ENCODE measurements at regions not wholly inside any gene's neighbourhood (a gene's known extent, or its start where the extent isn't known, plus 50 kb on each side); places are given as distances from the start of the nearest gene placed in this dataset.

DNA sequence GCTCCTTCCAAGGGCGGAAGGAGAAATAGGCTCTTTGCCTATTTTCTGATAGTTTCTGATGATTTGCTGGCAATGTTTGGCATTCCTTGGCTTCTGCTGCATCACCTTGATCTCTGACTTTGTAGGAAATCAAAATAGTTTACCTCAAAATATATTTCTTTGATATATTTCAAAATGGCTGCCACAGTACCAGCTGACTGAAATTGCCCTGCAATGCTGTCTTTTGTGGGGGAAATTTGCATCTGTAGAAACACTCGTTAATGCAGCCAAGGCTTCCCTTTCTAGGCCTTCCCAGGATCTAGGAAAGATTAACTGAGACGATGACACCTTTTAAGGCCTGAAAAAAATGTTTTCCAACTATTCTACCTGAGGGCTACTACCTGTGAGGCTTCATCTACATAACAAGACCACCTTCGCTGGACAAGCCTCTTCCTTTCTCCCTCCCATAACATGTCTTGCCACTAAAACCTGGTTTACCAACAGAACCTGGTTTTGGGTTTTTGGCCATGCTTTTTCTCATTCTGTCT, 212.8 kb upstream of the SSTR1 start:
- Mint-ChIP-seq H3K9me3 (peaks cover 4% of the 10 kb centered on the region), H3K4me1 (ENCODE audit: unreplicated experiment) (no peaks in the 10 kb centered on the region), H3K27me3 (no peaks in the 10 kb centered on the region), H3K4me3 (no peak overlapping the region), H3K27ac (no peak overlapping the region), H3K36me3 (no peaks in the 10 kb centered on the region)
- no peak for DNase-seq (ENCODE audit: extremely low spot score, unreplicated experiment)
- TF ChIP-seq, protein P1, sequence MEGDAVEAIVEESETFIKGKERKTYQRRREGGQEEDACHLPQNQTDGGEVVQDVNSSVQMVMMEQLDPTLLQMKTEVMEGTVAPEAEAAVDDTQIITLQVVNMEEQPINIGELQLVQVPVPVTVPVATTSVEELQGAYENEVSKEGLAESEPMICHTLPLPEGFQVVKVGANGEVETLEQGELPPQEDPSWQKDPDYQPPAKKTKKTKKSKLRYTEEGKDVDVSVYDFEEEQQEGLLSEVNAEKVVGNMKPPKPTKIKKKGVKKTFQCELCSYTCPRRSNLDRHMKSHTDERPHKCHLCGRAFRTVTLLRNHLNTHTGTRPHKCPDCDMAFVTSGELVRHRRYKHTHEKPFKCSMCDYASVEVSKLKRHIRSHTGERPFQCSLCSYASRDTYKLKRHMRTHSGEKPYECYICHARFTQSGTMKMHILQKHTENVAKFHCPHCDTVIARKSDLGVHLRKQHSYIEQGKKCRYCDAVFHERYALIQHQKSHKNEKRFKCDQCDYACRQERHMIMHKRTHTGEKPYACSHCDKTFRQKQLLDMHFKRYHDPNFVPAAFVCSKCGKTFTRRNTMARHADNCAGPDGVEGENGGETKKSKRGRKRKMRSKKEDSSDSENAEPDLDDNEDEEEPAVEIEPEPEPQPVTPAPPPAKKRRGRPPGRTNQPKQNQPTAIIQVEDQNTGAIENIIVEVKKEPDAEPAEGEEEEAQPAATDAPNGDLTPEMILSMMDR (conservative IDR thresholded peaks at IDR 0.05) = no peak

DNA sequence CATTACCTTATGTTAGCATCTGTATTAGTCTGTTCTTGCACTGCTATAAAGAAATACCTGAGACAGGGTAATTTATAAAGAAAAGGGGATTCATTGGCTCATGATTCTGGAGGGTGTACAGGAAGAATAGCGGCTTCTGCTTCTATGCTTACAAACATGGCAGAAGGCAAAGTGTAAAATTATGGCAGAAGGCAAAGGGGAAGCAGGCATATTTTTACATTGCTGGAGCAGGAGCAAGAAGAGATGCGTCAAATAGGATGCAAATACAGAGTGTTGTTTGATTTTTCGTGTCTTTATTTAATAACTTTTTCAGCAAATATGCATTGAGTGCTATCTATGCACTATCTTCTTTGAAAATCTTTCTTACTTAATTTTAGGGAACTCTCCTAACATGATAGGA, 210.7 kb upstream of the SSTR1 start:
- DNase-seq (ENCODE audit: extremely low spot score, unreplicated experiment) = no peak
- peaks cover 4% of the 10 kb centered on the region for H3K9me3 Mint-ChIP-seq
- TF ChIP-seq, protein P1 (conservative IDR thresholded peaks at IDR 0.05) = no peak
- no peaks in the 10 kb centered on the region for H3K36me3 Mint-ChIP-seq
- no peak overlapping the region for H3K27ac Mint-ChIP-seq
- no peaks in the 10 kb centered on the region for H3K27me3 Mint-ChIP-seq
- H3K4me1 Mint-ChIP-seq (ENCODE audit: unreplicated experiment) = no peaks in the 10 kb centered on the region
- H3K4me3 Mint-ChIP-seq = no peak overlapping the region

DNA sequence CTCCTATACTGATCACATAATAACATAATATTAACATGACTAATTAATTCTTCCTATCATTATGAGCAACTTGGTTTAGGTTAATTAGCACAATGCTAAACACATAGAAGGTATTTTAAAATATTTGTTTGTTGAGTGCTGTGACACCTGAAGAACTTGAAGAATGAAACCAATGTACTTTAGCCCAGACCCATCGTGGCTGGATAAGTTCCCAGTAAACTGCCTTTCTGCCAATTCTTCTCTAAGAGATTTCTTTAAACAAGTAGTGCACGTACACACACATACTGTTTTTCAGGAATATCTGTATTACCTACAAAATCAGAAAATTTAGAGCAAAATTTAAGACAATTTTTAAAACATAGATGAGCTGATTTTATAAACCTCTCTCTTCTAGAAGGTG, 207.4 kb upstream of the SSTR1 start:
- Mint-ChIP-seq H3K9me3 (no peaks in the 10 kb centered on the region), H3K4me1 (ENCODE audit: unreplicated experiment) (no peaks in the 10 kb centered on the region), H3K27me3 (peaks cover 7% of the 10 kb centered on the region), H3K27ac (no peak overlapping the region), H3K4me3 (no peak overlapping the region), H3K36me3 (no peaks in the 10 kb centered on the region)
- no peak for DNase-seq (ENCODE audit: extremely low spot score, unreplicated experiment)
- TF ChIP-seq, protein P1 (conservative IDR thresholded peaks at IDR 0.05) = no peak

DNA sequence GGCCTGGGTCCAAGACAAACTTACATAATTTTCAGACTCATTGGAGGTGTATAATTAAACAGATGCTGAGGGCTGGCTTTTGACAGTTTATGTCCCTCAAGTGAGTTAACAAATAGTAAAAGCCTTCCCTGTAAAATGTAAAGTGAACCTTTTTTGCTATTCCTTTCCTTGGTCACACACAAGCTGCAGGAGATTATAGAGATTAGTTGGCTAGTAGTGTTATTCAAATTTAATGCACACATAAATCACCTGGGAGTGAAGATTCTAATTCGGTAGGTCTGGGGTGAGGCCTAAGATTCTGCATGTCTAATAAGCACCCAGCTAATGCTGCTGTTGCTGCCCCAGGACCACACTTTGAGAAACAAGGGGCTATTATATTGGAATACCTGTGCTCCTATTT, 206.2 kb upstream of the SSTR1 start:
- no peak overlapping the region for H3K27ac Mint-ChIP-seq
- peaks cover 7% of the 10 kb centered on the region for H3K27me3 Mint-ChIP-seq
- H3K36me3 Mint-ChIP-seq = no peaks in the 10 kb centered on the region
- no peaks in the 10 kb centered on the region for H3K9me3 Mint-ChIP-seq
- no peak for DNase-seq (ENCODE audit: extremely low spot score, unreplicated experiment)
- no peaks in the 10 kb centered on the region for H3K4me1 Mint-ChIP-seq (ENCODE audit: unreplicated experiment)
- H3K4me3 Mint-ChIP-seq = no peak overlapping the region
- TF ChIP-seq, protein P1 (conservative IDR thresholded peaks at IDR 0.05) = no peak

DNA sequence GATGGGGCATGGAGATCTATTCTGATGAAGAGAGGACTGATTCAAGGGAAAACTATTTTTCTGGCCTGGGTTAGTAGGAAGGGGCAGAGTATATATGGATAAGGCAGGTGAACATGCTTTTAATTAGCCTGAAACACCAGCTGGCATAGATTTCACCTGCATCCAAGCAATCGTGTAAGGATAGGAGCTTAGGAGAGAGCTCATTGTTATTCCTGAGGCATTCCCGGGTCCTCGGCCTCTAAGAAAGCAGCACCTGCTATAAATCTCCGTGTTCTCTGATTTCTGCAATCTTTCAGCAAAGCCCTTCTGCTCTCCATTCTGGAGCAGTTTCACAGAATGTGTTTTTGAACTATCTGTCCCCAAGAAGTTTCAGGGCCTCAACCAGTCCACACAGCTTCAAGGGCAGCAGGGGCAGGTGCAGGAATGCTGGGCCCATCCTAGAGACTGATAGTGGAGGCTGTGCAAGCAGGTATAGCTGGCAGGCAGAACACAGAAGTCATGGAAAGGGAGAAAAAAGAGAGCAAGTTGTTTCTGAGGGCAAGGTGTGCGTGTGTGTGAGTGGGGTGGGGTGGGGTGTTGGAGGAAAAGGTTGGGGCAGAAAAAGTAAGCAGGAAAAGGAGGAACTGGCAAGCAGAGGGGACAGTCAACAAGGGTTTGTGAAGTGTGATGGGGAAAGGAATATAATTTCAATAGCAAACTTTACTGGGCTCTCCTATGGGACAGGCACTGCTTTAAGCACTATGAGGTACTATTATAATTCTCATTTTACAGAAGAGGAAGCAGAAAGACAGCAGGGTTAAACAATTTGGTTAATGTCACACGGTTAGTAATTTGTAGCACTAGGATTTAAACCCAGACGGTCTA, 203.7 kb upstream of the SSTR1 start:
- TF ChIP-seq, protein P1 (conservative IDR thresholded peaks at IDR 0.05) = no peak
- Mint-ChIP-seq H3K36me3 (no peaks in the 10 kb centered on the region), H3K9me3 (no peaks in the 10 kb centered on the region), H3K27ac (no peak overlapping the region), H3K27me3 (peaks cover 7% of the 10 kb centered on the region), H3K4me1 (ENCODE audit: unreplicated experiment) (no peaks in the 10 kb centered on the region), H3K4me3 (no peak overlapping the region)
- DNase-seq (ENCODE audit: extremely low spot score, unreplicated experiment) = no peak

All from type B pancreatic cell (in vitro differentiated cells).